ENCODE measurements at regions not wholly inside any gene's neighbourhood (a gene's known extent, or its start where the extent isn't known, plus 50 kb on each side); places are given as distances from the start of the nearest gene placed in this dataset.
A peak's percentile ranks its signal among the peaks of the same experiment; 100 is the strongest.
"Not testable (repeated sequence)": the region's sequence is repeated elsewhere in the genome, so short reads cannot be mapped to it uniquely, and the experiment has no call there.

DNA sequence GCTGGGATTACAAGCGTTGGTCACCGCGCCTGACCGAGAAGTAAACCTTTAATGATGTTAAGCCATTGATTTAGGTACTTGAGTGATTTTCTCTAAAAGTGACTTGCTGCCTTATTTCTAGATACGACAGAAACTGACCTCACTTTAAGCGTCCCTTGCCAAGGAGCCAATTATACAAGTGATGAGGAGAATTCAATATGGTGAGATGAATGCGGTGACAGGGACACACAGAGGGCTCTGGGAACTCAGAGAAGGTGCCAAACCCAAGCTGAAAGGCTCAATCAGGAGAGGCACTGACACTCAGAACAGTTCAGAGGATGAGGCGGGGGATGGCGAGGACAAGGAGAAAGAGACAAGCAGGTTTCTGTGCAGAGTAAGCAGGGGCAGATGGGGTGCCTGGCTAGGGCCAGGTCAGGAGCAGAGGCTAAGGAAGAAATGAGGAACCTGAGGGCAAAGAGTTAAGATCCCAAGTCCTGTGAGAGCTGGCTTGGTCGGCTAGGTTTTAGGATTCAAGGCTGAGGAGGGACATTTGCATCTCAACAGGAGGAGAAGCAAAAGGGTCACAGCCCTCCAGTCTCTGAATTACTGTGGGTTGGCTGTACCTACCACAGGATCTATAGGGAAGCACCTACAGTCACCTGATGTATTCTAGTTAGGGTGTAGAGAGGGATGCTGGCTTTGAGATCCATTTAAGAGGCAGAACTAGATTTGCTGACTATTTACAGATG, 83.2 kb upstream of the USP24 start:
- DNase-seq (ENCODE audit: low read depth): no peak

DNA sequence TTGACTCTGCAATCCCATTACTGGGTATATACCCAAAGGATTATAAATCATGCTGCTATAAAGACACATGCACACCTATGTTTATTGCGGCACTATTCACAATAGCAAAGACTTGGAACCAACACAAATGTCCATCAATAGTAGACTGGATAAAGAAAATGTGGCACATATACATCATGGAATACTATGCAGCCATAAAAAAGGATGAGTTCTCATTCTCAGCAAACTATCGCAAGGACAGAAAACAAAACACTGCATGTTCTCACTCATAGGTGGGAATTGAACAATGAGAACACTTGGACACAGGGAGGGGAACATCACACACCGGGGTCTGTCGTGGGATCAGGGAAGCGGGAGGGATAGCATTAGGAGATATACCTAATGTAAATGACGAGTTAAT, 81.1 kb upstream of the USP24 start:
- not testable (repeated sequence) for DNase-seq (ENCODE audit: low read depth)

DNA sequence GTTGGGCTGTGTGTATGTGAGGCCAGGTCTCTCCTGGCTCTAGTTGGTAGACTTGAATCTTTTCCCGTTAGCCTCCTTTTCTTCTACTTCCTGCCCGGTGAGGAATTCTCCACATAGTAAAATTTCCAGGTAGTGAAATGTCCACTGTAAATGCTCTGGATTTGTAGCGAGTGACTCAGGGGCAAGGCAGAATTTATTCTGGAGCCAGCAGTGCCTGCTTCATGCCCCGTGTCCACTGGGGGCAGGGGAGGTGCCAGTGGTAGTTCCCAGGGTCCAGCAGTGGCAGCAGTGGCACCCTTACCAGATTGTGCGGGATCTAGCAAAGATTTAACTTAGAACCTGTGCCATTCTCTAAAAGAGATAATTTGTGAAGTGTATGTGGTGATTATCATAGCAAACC, 74.5 kb upstream of the USP24 start:
- no peak for DNase-seq (ENCODE audit: low read depth)

DNA sequence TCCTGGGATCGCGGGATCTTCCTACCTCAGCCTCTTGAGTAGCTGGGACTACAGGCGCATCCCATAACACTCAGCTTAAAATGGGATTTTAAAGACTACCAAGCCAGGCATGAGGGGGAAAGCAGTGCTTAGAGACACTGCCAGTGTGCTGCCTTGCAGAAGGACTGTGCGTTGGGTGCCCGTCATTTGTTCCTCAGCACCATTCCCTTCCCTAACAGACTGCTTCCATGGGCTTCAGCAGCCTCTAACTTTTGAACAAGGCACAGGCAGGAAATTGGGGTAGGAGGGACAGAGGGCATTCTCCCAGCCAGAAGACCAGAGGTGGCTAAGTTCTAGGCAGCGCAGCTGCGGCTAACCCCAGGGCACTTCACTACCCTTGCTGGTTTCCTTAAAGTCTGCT, 73.9 kb upstream of the USP24 start:
- DNase-seq (ENCODE audit: low read depth): no peak

DNA sequence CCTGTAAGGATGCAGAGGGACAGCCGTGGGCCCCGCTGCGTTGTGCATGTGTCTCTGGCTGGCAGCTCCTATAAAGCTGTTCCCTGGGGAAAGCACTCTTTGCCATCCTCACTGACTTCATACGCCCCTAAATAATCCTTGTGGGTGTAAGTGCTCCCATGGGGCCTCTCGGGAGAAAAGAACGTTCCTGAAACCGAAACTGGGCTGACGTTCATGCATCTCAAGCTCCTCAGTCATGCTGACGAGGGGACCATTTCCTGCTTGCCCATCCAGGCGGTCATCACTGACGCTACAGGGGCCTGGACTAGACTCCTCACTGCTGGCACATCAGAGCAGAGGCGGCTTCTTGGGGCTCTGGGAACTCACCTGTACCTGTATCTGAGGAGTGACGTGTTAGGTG, 73.1 kb upstream of the USP24 start:
- no peak for DNase-seq (ENCODE audit: low read depth)

DNA sequence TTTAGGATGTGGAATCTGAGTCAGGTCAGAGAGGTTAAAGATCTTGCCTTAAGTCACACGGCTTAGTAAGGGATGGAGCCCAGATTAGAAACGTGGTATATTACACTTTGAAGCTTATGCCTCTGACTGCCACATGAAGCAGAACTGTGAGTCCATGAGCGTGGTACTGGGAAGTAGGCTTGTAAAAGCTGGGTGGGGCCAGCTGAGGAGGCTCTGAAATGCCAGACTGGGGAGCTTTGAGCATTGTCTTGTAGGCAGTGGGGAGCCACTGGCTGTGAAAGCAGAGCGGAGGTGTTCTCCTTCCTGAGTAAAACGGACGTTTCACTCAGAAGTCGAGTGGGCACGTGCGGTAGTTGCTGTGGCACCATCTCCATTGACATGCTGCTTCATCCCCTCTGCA, 72.6 kb upstream of the USP24 start:
- no peak for DNase-seq (ENCODE audit: low read depth)

DNA sequence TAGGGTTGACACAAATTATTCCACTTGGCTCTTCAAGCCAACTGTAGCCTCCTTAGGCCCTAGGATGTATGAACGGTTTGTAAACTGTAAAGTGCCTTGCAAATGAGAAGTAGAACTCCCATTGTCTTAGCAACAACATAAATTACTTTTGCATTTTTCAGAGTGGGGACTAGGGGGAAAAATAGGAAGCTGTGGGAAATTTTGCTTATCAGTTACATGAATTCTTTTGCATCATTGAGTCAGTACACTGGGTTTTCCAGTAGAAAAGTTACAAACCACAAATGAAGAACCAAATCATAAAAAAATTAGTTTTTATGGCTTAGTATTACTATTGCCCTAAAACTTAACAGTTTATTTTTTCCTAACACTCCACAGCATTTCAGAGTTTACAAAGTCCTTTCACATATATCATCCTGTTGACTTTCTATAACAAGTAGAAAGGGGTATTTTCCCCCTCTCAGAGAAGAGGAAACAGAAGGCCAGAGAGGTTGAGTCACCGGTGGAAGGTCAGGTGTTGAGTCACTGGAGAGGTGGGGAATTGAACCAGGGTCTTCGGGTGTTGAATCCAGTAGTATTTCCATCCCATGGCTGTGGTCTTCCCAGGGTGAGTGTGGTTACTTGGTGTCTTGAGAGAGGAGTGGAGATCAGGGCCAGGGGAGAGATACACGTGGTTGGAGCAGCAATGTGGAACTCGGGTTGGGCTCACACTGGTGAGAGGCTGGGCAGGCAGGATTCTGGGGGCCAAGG, 71.9 kb upstream of the USP24 start:
- no peak for DNase-seq (ENCODE audit: low read depth)

DNA sequence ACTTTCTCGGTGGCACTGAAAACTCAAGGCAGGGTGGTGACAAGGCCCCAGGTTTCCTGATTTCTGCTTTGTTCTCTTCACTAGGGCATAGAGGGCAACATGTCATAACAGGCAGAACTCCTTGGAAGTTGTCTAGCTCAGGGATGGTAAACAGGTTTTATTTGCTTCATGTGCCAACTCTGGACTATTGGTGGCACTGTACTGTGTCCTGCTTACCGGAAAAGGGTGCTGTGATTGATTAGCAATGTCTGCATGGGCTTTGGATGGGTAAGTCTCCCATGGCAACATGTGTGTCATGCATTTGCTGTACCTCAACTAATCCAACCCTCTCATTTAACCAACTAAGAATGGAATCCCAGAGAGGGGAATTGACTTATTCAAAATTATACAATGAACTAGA, 70.7 kb upstream of the USP24 start:
- no peak for DNase-seq (ENCODE audit: low read depth)

DNA sequence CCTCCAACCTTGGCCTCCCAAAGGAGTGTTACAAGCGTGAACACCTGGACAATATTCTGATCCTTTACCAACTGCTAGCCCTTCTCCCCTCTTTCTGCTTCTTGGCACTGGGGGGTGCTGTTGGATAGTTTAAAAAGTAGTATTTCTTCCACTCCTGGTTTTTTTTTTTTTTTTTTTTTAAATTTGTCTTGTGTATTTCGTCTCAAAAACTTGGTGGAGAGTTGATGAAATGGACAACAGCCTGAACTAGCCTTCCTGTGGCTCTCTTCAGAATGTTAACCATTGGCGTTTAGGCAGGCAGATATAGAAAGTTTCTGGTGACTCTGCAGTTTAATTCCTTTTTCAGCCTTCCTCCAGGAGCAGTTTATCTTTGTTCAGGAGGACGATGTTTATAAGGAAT, 69.7 kb upstream of the USP24 start:
- peak; percentile 22 for DNase-seq (ENCODE audit: low read depth)

DNA sequence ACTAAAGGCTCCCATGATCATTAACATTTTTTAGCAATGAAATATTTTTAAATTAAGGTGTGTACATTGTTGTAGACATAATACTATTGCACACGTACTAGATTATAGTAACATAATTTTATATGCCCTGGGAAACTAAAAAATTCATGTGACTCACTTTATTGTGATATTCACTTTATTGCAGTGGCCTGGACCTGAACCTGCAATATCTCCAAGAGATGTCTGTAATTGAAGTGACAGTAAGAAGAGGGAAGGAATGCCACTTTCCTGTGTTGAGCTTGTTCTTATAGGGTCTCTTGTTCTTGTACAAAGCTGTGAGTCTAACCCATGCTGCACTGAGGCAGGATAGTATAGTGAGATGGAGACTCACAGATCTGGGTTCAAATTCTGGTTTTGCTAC, 66.9 kb upstream of the USP24 start:
- DNase-seq (ENCODE audit: low read depth): no peak

DNA sequence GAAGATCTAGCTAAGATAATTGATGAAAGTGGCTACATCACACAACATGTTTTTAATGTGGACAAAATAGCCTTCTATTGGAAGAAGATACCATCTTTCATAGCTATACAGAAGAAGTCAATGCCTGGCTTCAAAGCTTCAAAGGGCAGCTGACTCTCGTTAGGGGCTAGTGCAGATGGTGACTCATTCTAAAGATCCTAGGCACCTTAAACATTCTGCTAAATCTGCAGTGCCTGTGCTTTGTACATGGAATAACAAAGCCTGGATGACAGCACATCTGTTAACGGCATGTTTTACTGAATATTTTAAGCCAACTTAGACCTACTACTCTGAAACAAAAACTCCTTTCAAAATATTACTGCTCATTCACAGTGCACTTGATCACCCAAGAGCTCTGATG, 65.6 kb upstream of the USP24 start:
- no peak for DNase-seq (ENCODE audit: low read depth)

DNA sequence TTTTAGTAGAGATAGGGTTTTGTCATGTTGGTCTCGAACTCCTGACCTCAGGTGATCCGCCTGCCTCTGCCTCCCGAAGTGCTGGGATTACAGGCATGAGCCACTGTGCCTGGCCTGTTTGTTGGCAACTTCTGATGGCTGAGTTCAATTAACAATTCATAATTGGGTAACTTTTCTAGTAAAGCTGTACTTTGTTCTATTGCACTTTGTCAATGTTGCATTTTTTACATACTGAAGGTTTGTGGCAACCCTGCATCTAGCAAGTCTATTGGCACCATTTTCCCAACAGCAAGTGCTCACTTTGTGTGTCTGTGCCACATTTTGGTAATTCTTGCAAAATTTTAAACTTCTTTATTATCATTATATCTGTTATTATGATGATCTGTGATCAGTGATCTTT, 64.5 kb upstream of the USP24 start:
- DNase-seq (ENCODE audit: low read depth): no peak

DNA sequence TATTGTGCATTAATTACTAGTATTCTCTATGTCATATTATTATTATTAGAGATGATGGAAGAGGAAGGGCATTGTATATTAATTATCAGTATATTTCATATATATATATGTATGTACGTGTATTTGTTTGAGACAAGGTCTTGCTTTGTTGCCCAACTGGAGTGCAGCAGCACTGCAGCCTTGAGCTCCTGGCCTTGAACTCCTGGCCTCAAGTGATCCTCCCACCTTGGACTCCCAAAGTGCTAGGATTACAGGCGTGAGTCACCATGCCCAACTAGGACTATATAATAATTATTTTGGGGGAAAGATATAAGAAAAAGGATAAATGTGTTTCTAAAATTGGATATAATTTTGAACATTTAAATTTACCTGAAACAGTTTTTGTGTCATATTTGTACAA, 63.2 kb upstream of the USP24 start:
- no peak for DNase-seq (ENCODE audit: low read depth)

DNA sequence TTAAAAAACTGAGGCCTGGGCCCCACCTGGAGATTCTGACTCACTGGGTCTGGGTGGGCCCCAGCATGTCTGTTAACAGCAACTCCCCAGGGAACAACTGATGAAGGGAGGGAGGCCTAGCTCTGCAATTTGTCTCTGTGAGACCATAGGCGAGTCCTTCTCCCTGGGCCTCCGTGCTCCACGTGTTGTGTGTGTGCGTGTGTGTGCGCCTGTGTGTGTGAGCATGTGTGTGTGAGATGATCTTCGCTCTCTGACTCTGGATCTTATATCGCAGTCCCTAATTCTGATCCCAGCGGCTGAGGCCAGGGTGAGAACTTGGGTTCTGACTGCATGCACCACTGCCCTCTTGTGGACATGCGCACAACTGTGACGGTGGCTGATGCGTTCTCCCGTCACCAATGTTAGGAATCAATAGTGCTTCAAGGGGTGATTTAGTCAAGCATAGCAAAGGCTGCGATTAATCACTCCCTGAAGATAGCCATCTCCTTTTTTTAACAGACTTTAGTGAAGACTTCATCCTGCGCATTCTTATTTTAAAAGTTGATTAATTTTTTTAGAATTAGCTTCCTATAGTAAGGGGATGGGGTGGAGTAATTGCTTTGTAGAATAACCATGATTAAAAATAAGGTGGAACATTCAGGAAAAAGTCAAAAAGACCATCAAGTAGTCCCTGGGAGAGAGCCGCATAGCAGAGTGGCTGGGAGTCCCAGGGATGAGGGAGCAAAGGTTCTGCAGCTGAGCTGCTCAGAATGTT, 62.4 kb upstream of the USP24 start:
- DNase-seq (ENCODE audit: low read depth): peak; percentile 48

DNA sequence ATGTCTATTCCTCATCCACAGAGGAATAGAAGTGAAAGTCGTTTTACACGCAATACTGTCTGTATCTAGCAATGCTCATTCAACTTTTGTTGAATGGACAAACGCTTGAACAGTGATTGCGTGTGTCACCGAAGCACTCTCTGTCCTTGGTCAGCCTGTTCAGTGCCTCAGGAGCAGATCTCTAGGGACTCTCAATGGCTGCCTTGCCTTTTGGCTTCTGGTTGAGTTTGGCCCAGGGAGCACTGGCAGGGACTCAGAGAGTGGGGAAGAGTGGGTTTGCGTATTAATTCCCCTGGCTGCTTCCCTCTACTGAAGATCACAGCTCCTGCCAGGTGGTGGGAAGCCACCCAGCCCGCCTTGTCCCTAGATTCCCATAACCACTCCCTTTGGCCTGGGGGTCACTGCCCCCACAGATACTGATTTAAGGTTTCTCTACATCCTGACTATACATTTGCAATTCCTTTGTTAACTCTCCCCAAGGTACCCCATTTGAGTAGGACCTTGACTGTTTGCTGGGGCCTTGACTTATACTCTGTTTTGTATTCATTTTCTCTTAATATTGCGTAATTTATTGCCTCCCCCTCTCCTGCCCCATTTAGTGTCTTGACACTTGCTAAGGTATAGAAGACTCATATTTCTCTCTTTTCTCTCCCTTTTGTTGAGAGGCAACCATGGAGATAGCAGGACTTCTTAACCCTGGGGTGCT, 61.7 kb upstream of the USP24 start:
- no peak for DNase-seq (ENCODE audit: low read depth)

DNA sequence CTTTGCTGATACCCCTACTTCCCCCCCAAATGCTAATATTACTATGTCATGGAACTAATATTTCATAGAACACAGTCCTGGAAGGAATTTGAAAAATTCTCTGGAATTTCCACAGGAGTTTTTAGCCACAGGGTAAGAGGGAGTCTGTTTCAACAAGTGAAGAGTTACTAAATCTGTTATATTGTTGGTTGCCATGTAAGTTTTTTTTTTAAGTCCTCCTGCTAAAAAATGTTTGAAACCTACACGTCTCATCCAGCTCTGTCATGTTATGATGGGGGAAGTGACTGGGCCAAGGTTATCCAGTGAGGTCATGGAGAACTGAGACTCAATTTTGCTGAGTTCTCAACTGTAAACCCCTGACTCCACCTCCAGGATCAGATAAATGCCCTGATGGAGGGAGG, 60.8 kb upstream of the USP24 start:
- DNase-seq (ENCODE audit: low read depth): no peak

DNA sequence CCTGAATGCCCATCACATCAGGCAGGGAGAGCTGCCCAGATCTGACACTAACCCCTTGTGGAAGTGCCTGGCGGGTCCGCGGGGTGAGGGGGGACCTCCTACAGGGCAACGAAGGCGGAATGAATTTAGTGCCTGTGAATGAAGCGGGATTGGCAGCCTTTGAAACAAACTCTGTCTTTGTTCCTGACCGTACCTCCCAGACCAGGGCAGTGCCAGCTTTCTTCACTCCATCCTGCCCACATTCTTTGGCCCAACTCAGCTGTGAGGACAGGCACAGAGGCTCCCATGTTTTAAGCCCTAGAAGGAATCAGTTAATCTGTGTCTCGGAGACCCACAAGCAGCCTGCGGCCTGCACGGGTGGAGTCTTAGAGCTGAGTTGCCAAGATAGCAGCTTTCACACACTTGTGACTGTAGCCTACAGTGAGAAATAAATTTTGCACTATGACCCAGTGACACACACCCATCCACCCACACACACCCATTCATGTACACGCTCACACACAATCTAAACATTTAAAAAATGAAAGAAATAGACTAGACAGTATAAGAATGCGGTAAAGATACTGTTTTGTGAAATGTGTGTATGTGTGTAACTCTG, 60.1 kb upstream of the USP24 start:
- no peak for DNase-seq (ENCODE audit: low read depth)

DNA sequence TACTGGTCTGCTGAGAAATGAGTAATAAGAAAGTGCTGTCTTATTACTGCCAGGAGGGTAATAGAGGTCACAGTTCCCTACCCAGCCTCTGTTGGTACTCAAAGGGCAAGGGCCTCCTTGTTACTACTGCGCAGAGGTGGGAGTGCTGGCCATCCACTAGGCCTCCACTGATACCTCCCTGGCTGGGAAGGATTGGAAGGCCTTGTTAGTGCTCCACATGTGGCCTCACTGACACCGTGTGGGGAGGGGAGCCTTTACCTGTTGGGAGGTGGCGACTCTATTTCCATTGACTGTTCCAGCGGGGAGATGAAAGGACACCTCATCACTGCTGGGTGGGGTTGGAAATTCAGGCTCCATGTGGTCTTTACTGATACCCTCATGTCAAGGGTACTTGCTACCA, 57.8 kb upstream of the USP24 start:
- DNase-seq (ENCODE audit: low read depth): no peak
